Fibroblast of pulmonary artery (primary cell): ENCODE measurements at regions not wholly inside any gene's neighbourhood (a gene's known extent, or its start where the extent isn't known, plus 50 kb on each side); places are given as distances from the start of the nearest gene placed in this dataset.

ENCODE experiments used
- DNase-seq: peaks from one replicate; pipeline ENCODE4 v3.0.0-alpha.2; 2010; ENCODE audit warnings: low read depth
- H3K4me3 ChIP-seq: replicated peaks from 2 replicates; pipeline ENCODE4 v1.5.1; 2011; ENCODE audit warnings: low read depth, mild to moderate bottlenecking, control low read depth, low read length, moderate library complexity
- CTCF ChIP-seq: IDR thresholded peaks from 2 replicates; pipeline ENCODE4 v1.5.1; 2011; ENCODE audit warnings: mild to moderate bottlenecking, control low read depth, low read length, inconsistent platforms; ENCODE audit errors: missing control alignments

- no peak overlapping the region for H3K4me3 ChIP-seq
- no peak for TF ChIP-seq CTCF
- DNase-seq = no peak
These were observed 85.8 kb upstream of the PRNP start for GRCh38 chr20:4600308-4601014.

GRCh38 chr20:4597215-4597614, 89.0 kb upstream of the PRNP start:
- H3K4me3 ChIP-seq = no peak overlapping the region
- DNase-seq = no peak
- no peak for TF ChIP-seq CTCF

GRCh38 chr20:4593149-4593525, 93.1 kb upstream of the PRNP start:
- no peak for TF ChIP-seq CTCF
- no peak overlapping the region for H3K4me3 ChIP-seq
- DNase-seq = no peak

GRCh38 chr20:4592316-4593148, 93.7 kb upstream of the PRNP start:
- peak overlapping the region; percentile 46 for H3K4me3 ChIP-seq
- peak; percentile 44 for TF ChIP-seq CTCF
- peak; percentile 28 for DNase-seq

GRCh38 chr20:4591975-4592315, 94.3 kb upstream of the PRNP start:
- no peak for DNase-seq
- no peak overlapping the region for H3K4me3 ChIP-seq
- no peak for TF ChIP-seq CTCF

GRCh38 chr20:4585758-4586157, 100.5 kb upstream of the PRNP start:
- TF ChIP-seq CTCF = no peak
- no peak for DNase-seq
- H3K4me3 ChIP-seq = no peak overlapping the region
